HuH-7.5 (cell line): ENCODE measurements at regions not wholly inside any gene's neighbourhood (a gene's known extent, or its start where the extent isn't known, plus 50 kb on each side); places are given as distances from the start of the nearest gene placed in this dataset.
"Not testable (repeated sequence)": the region's sequence is repeated elsewhere in the genome, so short reads cannot be mapped to it uniquely, and the experiment has no call there.

ENCODE experiments used
- DNase-seq: peaks from one replicate; pipeline ENCODE4 v3.0.0; 2011; ENCODE audit warnings: low spot score

- no peak for DNase-seq
Observed at GRCh38 chr7:17396692-17397091, 98.2 kb downstream of the AHR start.

GRCh38 chr7:17401791-17402627, 103.6 kb downstream of the AHR start:
- no peak for DNase-seq

GRCh38 chr7:17402628-17403278, 104.3 kb downstream of the AHR start:
- no peak for DNase-seq

- no peak for DNase-seq
Observed at GRCh38 chr7:17404006-17404405, 105.6 kb downstream of the AHR start.

DNA sequence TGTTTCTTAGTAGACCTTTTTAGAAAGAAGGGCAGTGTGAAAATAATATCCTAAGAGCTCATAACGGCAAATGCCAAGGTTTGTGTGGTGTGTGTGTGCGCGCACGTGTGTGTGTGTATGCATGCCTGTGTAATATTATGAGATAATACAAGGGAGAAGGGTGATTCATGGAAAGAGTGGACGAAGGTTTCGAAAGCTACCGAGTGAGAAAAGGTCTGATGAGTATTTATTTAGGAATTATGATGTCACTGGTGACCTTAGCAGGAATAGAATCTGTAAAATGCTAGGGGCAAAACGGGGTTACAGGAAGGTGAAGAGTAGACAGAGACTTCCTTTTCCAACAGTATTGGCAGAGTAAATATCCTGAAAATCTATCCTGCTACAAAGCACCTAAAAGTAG, 107.3 kb downstream of the AHR start:
- no peak for DNase-seq

- no peak for DNase-seq
Observed at GRCh38 chr7:17406738-17407137, 108.3 kb downstream of the AHR start.

DNA sequence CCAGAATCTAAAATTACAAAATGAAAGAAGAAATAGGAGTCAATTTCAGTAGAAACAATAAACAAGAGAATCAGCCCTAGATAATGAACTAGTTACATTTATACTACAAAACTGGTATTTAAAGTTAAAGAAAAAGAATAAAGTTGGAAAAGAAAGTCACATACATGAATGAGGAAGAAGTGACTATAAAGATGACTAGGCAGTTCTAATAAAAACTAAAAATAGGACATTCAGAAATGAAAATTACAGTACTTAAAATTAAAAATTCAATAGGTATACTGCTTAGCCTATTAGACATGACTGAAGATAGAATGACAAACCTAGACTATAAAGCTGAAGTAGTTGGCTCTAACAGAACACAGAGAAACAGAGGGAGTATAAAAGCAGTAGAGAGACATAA, 108.8 kb downstream of the AHR start:
- DNase-seq = no peak

- DNase-seq = peak; percentile 29
Observed at GRCh38 chr7:17408245-17408903, 109.9 kb downstream of the AHR start.

DNA sequence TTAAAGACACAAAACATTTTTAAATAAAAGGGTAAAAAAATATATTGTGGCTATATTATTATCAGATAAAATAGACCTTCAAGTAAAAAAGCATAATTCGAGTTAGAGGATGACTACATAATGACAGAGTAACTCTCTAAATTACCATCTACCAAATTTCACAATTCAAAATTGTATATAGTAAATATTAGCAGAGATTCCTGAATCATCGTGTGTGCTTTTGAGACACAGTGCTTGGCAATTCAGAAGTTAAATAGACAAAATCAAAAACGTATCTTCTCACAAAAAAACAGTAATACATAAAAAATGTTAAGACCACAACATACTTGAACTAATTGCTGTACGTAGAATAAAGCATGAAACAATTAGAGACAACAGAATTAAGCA, 110.4 kb downstream of the AHR start:
- DNase-seq = no peak

DNA sequence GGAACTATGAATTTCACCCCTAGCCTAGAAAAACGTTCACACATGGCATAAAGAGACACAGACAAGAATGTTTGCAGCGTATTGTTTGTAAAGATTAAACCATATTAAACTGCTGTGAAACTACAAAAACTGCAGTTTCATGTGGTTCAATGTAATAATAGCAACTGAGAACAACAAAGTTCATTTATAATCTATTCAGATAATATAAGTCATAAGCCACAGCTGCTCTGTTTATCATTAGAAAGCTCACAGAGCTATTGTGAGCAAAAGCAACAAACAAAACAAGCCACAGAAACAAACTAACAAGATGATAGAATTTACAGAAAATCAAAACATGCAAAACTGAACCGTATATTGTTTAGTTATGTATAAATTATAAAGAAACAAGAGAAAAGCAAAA, 113.5 kb downstream of the AHR start:
- no peak for DNase-seq

- DNase-seq = no peak
Observed at GRCh38 chr7:17412883-17413282, 114.4 kb downstream of the AHR start.

- DNase-seq = no peak
Observed at GRCh38 chr7:17415955-17416354, 117.5 kb downstream of the AHR start.

- DNase-seq = not testable (repeated sequence)
Observed at GRCh38 chr7:17420308-17421015, 122.0 kb downstream of the AHR start.

GRCh38 chr7:17421941-17422340, 123.5 kb downstream of the AHR start:
- no peak for DNase-seq

- DNase-seq = no peak
Observed at GRCh38 chr7:17422966-17423365, 124.5 kb downstream of the AHR start.

DNA sequence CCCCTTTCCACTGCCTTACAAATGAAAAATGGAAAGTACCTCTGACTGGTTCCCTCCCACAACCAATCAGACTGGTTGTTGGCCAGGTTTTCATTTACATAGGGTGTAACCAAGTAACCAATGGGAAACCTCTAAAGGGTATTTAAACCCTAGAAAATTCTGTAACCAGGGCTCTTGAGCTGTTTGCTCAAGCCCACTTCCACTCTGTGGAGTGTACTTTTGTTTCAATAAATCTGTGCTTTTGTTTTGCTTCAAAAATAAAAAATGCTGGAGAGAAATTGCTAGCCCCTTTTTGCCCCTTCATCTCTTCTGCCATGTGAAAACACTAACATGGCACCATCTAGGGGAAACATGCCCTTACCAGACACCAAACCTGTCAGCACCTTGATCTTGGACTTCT, 129.5 kb downstream of the AHR start:
- no peak for DNase-seq

DNA sequence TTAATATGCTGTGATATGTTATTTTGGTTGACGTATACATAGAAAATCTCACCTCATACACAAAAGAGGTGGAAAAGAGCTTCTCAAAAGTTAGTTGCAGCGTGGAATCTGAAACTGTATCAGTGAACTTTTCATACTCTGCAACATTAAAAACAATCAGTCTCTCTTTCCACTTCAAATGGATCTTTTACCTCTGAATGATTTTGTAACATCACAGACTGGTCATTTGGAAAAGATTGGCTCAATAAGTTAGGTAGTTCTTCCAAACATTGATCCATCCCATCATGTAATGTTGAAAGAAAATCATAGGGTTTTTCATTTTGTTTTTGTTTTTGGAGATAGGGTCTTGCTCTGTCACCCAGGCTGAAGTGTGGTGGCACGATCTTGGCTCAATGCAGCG, 131.1 kb downstream of the AHR start:
- no peak for DNase-seq

DNA sequence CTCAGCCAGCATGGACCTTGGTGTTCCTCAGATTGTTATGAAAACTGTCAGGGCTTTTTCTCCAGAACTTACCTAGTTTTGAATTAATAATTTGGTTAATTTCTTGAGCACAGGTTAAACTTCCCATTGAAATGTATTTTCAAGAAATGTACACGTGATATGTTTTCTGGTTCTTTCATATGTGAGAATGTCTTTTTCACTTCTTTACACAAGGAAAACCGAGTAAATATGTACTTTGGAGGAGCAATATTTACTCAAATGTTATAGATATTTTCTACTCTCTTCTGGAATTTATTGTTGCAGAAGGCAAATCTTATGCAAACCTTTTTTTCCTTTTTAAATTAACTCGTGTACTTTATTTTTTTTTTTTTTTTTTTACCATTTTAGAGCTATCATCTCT, 134.3 kb downstream of the AHR start:
- DNase-seq = no peak

DNA sequence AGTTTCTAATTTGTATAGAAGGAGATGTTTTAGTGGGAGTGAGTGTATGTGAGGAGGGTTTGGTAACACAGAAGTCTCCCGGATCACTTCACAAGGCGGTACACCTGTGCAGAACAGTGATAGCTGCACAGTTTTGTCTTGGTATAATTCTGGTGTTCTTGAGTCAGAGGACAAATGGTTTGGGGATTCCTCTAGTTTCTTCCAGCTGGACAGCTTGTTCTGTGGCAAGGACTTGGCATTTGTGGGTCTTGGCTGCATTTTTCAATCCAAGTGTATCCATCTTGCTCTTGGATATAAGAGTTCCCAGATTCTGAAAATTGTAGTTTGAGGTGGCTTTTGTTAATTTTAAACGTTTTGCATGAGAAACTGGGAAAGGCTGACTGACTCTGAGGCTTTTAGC, 135.7 kb downstream of the AHR start:
- no peak for DNase-seq

- DNase-seq = no peak
Observed at GRCh38 chr7:17434841-17435692, 136.6 kb downstream of the AHR start.

- no peak for DNase-seq
Observed at GRCh38 chr7:17436126-17436525, 137.7 kb downstream of the AHR start.

GRCh38 chr7:17437586-17437985, 139.1 kb downstream of the AHR start:
- DNase-seq = no peak
